GM18873 (cell line): ENCODE measurements at regions not wholly inside any gene's neighbourhood (a gene's known extent, or its start where the extent isn't known, plus 50 kb on each side); places are given as distances from the start of the nearest gene placed in this dataset.
"Not testable (repeated sequence)": the region's sequence is repeated elsewhere in the genome, so short reads cannot be mapped to it uniquely, and the experiment has no call there.

Experiments used
- ATAC-seq: cut with Tn5 transposase; IDR thresholded peaks from one replicate; pipeline ENCODE4 v1.9.1; 2021; ENCODE audit warnings: mild to moderate bottlenecking, moderate library complexity, moderate number of reproducible peaks; ENCODE audit not compliant: unreplicated experiment, low FRiP score

- no peak for ATAC-seq
Measured at GRCh38 chr15:47877836-47878235, 160.5 kb downstream of the SEMA6D start.

GRCh38 chr15:47885920-47886319 lies 168.6 kb downstream of the SEMA6D start:
- ATAC-seq: no peak

- ATAC-seq: no peak
Measured at GRCh38 chr15:47887241-47887800, 170.0 kb downstream of the SEMA6D start.

- no peak for ATAC-seq
Measured at GRCh38 chr15:47888385-47889100, 171.2 kb downstream of the SEMA6D start.

GRCh38 chr15:47890397-47891150 lies 173.3 kb downstream of the SEMA6D start:
- no peak for ATAC-seq

- no peak for ATAC-seq
Measured at GRCh38 chr15:47897525-47897924, 180.2 kb downstream of the SEMA6D start.

GRCh38 chr15:47900751-47901150 lies 183.4 kb downstream of the SEMA6D start:
- ATAC-seq: no peak

- no peak for ATAC-seq
Measured at GRCh38 chr15:47903368-47903767, 186.1 kb downstream of the SEMA6D start.

- ATAC-seq: no peak
Measured at GRCh38 chr15:47908486-47908885, 191.2 kb downstream of the SEMA6D start.

- no peak for ATAC-seq
Measured at GRCh38 chr15:47908950-47909670, 191.8 kb downstream of the SEMA6D start.

GRCh38 chr15:47912910-47913309 lies 195.6 kb downstream of the SEMA6D start:
- ATAC-seq: not testable (repeated sequence)

- no peak for ATAC-seq
Measured at GRCh38 chr15:47917881-47918280, 200.6 kb downstream of the SEMA6D start.

- no peak for ATAC-seq
Measured at GRCh38 chr15:47918877-47919276, 201.6 kb downstream of the SEMA6D start.

GRCh38 chr15:47924381-47924780 lies 196.4 kb upstream of the SLC24A5 start:
- no peak for ATAC-seq

- ATAC-seq: no peak
Measured at GRCh38 chr15:47929138-47929803, 191.5 kb upstream of the SLC24A5 start.

GRCh38 chr15:47932261-47932660 lies 188.5 kb upstream of the SLC24A5 start:
- ATAC-seq: no peak

- no peak for ATAC-seq
Measured at GRCh38 chr15:47932951-47933641, 187.7 kb upstream of the SLC24A5 start.

GRCh38 chr15:47933865-47934264 lies 186.9 kb upstream of the SLC24A5 start:
- no peak for ATAC-seq

- no peak for ATAC-seq
Measured at GRCh38 chr15:47934342-47934741, 186.4 kb upstream of the SLC24A5 start.

- no peak for ATAC-seq
Measured at GRCh38 chr15:47937834-47938233, 183.0 kb upstream of the SLC24A5 start.
